Right ventricle myocardium inferior (tissue), 1 donor: ENCODE measurements at regions not wholly inside any gene's neighbourhood (a gene's known extent, or its start where the extent isn't known, plus 50 kb on each side); places are given as distances from the start of the nearest gene placed in this dataset.
"Not testable (repeated sequence)": the region's sequence is repeated elsewhere in the genome, so short reads cannot be mapped to it uniquely, and the experiment has no call there.

Experiments
- ATAC-seq: fragments of 200-7000 bp; cut with Tn5 transposase; one replicate; pipeline ENCODE4 v1.9.1; 2020; ENCODE audit warnings: mild to moderate bottlenecking, moderate library complexity
- DNase-seq: peaks from one replicate; pipeline ENCODE4 v3.0.0; 2021; ENCODE audit errors: missing footprints
- intact Hi-C: fragments of 100-400 bp; cut with DNase I; formaldehyde crosslinking; loops from one replicate; pipeline ENCODE4 v1.11.0; 2022
- donor health status: DM: no; HTN: yes; CAD: no; lungs with severe emphysema.

DNA sequence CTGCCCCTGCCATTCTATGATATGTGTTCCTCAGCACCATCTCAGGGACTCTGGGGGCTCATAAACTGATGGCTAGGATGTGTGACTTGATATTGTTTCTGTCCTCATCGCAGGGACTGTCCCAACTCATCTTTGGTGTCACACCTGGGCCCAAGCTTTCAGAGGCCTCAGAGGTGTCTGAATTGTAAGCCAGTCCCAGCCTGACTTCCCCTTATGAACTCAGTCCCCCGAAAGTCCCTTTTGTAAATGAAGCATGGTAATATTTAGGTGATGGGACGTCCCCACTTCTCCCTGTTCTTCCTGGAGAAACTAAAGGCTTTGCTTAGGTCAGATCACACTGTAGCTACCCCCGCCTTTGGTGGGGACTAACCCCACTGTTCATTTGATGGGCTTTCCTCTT lies 142.4 kb upstream of the TLE3 start:
- DNase-seq (no peak), ATAC-seq (no peak)
- intact Hi-C loops: no loop called here

- no peak for DNase-seq
- intact Hi-C loops: no loop called here
- ATAC-seq: no peak
Measured at GRCh38 chr15:70238917-70239316, 141.2 kb upstream of the TLE3 start.

DNA sequence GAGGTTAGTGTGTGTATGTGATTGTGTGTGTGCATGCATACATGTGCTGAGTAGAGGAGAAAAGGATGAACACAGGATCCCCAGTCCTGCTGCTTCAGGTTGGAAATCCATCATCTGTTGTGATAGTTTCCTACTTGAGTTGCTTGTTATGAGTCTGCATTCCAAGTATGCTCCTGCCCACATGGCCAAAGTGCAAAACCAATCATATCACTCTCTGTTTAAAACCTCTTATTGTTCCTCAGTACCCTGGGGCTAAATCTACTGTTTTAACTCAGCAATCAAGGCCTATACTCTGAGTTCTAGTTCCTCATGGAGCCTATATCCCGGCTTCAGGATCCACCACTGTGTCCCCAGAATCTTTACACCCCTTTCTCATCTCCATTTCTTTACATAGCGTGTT lies 139.9 kb upstream of the TLE3 start:
- DNase-seq (no peak), ATAC-seq (no peak)
- intact Hi-C loops: no loop called here

GRCh38 chr15:70236341-70237086 lies 138.8 kb upstream of the TLE3 start:
- no peak for ATAC-seq
- intact Hi-C loops: no loop called here
- DNase-seq: no peak

- ATAC-seq: no peak
- DNase-seq: no peak
- intact Hi-C loops: no loop called here
Measured at GRCh38 chr15:70235347-70235746, 137.6 kb upstream of the TLE3 start.

DNA sequence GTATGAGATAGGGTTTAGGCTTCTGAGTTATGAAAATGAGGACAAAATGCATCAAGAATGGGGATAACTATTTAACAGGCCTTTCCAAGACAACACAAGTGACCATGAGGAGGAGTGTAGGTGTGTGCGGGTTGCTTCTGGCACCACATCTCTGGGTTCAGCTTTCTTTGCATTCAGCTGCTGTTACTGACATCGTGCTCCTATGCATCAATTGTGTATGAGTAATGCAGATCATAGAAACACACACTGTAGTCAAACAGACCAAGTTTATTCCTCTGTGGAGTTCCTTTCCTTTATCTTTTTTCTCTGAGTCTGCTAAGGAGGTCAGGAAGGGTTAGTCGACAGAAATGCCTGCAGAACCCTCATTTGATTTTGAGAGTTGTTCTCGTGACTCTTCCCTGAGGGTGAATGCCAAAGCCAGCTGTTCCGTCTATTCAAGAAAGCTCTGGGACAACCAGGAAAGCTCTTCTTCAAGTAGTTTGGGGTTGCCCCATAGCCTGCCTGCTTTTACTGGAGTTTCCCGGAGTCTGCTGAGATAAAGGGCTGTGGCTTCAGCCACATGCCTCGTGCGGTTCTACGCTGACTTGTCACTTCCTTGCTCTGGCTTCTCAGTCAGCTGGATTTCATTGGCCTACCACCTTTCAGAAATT lies 136.7 kb upstream of the TLE3 start:
- intact Hi-C loops: no loop called here
- no peak for DNase-seq
- ATAC-seq: no peak

DNA sequence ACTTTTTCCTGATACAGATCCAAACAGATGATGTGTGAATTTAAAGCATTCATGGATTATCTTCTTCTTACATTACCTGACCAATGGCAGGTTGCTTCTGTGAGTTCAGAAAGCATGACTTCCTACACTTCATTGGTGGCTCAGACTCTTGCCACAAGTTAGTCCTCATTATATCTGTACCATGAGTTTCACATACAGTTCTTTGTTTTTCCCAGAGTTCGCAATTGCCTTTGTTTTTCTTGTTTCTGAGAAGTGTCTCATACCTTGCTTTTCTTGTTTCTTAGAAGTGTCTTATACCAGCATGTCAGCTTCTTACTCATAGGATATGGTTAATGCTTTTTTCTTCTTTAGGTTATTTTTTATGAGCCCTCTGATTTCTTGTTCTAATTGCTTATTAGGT lies 133.8 kb upstream of the TLE3 start:
- DNase-seq: no peak
- intact Hi-C loops: no loop called here
- no peak for ATAC-seq

DNA sequence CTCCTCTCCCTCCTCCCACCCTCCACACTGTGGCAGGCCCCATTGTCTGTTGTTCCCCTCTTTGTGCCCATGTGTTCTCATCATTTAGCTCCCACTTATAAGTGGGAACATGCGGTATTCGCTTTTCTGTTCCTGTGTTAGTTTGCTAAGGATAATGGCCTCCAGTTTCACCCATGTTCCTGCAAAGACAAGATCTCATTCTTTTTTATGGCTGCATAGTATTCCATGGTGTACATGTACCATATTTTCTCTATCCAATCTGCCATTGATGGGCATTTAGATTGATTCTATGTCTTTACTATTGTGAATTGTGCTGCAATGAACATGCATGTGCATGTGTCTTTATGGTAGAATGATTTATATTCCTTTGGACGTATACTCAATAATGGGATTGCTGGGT lies 130.2 kb upstream of the TLE3 start:
- DNase-seq, ATAC-seq, intact Hi-C loops: not testable (repeated sequence)

DNA sequence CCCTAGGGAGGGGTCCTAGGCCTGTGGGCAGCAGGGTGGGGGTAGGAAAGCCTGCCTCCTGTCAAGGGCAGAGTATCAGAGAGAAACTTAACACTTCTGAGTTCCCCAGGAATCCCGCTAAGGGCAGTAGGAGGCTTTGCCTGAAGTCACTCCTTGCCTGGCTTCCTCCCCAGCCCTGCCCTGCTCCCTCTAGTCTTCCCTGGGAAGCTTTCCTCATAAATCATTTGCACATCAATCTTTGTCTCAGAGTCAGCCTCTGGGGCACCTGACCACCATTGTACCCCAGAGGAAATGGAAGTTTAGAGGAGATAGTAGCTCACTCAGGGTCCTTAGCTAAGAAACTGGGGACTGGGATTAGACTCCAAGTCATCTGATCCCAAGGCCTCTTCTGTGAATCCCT lies 129.4 kb upstream of the TLE3 start:
- intact Hi-C loops: no loop called here
- DNase-seq (no peak), ATAC-seq (no peak)

- intact Hi-C loops: no loop called here
- no peak for DNase-seq
- no peak for ATAC-seq
Measured at GRCh38 chr15:70226337-70226980, 128.7 kb upstream of the TLE3 start.

DNA sequence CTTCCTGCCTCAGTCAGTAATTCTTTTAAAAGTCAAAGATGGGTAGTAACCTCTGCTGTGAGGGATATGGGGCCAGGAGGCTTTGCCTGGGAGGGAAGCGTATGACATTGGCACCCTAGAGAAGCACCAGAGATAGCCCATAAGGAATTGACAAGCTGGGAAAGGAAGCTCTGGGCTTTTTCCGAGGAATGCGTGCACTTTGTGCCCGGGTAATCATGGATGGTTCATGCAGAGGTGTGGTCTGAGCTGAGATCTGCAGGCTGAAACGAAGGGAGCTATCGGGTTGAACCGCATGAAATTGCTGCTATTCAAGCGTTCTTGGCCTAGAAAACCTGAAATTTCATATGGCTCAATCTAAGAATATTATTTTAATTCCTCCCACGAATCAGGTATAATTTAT lies 127.7 kb upstream of the TLE3 start:
- intact Hi-C loops: no loop called here
- DNase-seq (no peak), ATAC-seq (no peak)

- DNase-seq (no peak), ATAC-seq (no peak)
- intact Hi-C loops: no loop called here
Measured at GRCh38 chr15:70222606-70223005, 124.9 kb upstream of the TLE3 start.

- ATAC-seq (no peak), DNase-seq (no peak)
- intact Hi-C loops: no loop called here
Measured at GRCh38 chr15:70220490-70221096, 122.9 kb upstream of the TLE3 start.

GRCh38 chr15:70219966-70220365 lies 122.2 kb upstream of the TLE3 start:
- intact Hi-C loops: no loop called here
- DNase-seq: no peak

DNA sequence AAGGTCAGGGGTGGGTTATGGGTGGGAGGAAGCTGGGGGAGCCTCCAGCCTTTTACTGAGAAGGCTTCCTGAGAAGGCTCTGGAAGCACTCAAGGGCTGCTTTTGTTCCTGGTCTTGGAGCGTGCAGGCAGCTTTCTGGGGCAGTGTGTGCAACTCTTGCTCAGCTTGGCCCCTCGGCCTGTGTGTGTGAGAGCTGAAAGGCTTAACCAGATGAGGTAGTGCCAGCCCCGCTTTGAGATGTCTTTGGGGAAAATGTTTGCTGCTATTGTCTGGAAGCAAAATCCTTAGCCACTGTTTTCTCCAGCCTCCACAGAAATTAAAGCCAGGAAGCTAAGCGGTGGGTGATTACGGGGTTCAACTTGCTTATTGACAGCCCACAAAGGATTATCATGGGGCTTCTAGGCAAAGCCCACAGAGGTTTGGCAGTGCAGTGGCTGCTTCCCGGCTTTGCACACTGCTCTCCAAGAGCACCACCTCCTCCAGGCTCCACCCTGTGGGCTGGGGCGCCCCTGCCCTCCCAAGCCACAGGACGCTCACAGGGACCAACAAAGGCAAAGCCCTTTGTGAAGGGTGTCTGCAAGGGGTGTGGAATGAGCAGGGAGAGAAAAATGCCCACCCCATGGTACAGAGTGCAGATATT lies 121.7 kb upstream of the TLE3 start:
- no peak for DNase-seq
- no peak for ATAC-seq
- intact Hi-C loops: no loop called here

More at GRCh38 chr15:70219966-70220365, 122.2 kb upstream of the TLE3 start:
- ATAC-seq: no peak

DNA sequence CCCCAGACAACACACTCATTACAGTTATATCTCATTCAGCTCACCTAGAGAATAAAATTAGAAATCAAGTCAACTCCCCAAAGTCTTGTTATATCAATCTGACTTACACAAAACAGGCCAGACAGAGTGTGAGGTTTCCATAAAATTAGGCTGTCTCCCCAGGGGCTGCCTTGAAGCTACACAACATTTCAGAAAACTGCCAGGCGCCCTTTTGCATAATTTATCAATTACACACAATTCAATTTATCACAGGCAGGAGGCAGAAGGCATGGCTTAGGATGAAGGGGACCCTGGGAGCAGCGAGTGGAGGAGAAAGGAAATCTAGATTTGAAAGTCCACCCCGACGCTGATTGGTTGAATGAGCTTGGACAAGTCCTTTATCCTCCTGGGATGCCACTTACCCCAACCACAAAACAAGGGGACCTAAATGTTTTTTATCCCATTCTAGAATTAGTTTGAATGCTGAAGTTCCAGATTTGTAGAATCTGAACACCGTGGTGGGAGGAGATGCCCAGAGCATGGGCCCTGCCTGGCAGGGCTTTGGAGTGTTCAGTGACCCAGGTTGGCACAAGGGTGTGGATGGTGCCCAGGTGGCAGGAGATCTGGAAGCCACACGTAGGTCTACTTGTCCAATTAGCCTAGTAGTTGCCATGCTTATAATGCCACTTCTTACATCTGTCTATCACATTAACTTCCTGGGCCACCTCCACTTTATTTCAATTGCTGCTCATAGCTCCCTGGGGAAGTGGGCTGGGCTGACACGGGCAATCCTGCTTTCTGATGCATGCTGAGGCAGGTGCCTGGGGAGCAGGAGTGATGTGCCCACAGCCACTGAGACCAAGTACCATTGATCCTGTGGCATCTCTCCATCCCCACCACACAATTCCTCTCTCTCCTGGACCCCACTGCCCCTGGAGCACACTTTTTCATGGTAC lies 119.8 kb upstream of the TLE3 start:
- ATAC-seq (no peak), DNase-seq (no peak)
- intact Hi-C loops: no loop called here

DNA sequence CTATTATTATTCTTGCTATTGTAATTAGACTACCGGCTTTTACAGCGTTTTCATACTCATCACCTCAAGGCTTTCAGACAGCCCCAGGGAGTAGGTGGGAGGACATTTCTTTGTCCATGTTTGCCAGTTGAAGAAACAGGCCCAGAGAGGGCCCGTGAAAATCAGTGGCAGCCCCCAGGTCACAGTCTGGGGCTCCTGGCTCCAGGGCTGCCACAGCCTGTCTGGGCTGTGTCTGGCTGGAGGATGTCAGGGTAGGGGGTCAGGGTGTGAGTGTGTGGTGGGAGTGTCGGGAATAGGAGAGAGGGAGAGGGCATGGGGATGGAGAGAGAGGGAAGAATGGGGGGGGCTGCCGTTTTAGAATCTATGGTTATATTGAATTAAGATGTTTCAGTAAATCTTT lies 118.2 kb upstream of the TLE3 start:
- no peak for ATAC-seq
- intact Hi-C loops: no loop called here

DNA sequence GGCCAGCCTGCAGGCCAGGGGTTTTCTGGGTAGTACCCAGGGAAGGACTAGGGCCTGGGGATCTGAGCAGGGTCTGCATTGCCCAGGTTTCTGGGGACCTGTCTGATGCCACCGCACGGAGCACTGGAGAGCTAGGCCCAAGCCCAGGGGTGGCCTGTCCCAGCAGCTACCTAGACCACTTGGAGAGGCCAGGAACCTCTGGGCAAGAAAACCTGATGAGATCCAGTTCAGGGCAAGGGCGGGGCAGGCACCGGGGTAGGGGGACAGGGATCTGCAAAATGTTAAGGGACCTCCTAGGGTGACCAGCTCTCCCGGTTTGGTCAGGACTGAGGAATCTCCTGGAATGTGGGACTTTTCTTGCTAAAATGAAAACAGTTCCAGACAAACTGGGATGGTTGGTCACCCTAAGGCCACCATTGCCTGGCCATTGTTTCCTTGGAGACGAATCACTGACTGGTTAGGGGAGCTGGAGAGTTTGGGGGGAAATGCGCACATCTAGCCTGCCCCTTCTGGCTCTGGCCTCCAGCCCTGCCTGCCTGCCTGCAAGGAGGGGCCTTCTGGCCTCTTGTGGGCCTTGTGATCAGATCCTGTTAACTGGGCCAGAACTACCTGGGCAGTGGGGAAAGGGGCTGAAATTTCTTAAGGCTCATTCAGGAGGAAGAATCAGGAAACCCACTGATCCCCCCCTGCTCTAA lies 117.4 kb upstream of the TLE3 start:
- intact Hi-C loops: no loop called here

More for the DNA sequence above, 118.2 kb upstream of the TLE3 start:
- DNase-seq: no peak

More for the DNA sequence above, 117.4 kb upstream of the TLE3 start:
- ATAC-seq: no peak
- no peak for DNase-seq
